ENCODE measurements at regions not wholly inside any gene's neighbourhood (a gene's known extent, or its start where the extent isn't known, plus 50 kb on each side); places are given as distances from the start of the nearest gene placed in this dataset.

GRCh38 chr13:99663185-99663825 lies 162.0 kb downstream of the TM9SF2 start:
- Histone ChIP-seq H3K9me3 (ENCODE audit: insufficient read depth, low read depth) (no peaks in the 10 kb centered on the region), H3K4me1 (replicated peaks; ENCODE audit: insufficient read depth) (no peaks in the 10 kb centered on the region), H3K4me3 (no peak overlapping the region), H3K4me2 (no peak overlapping the region), H3K36me3 (ENCODE audit: low read depth) (no peaks in the 10 kb centered on the region), H4K20me1 (ENCODE audit: insufficient read depth) (no peaks in the 10 kb centered on the region), H3K79me2 (ENCODE audit: low read depth) (no peaks in the 10 kb centered on the region), H3K27me3 (ENCODE audit: insufficient read depth, low read depth) (no peaks in the 10 kb centered on the region), H3K9me2 (ENCODE audit: insufficient read depth) (no peaks in the 10 kb centered on the region), H3K27ac (no peak overlapping the region), H2AFZ (no peak overlapping the region), H3F3A (ENCODE audit: insufficient read depth, low read depth) (no peaks in the 10 kb centered on the region)
- CTCF ChIA-PET: no interaction called here
- intact Hi-C loops (cut with micrococcal nuclease; ENCODE audit: unreplicated experiment): no loop called here
- BruUV-seq (replicated peaks): no TSS peak
- POLR2A ChIA-PET (ENCODE audit: unreplicated experiment): no interaction called here
- TF ChIP-seq EZH2 (IDR thresholded peaks at IDR 0.05; ENCODE audit: low read depth): no peak
- TF ChIP-seq CTCF (conservative IDR thresholded peaks at IDR 0.05): no peak
- DNase-seq: peak in 1 of 2 experiments; percentile 19

DNA sequence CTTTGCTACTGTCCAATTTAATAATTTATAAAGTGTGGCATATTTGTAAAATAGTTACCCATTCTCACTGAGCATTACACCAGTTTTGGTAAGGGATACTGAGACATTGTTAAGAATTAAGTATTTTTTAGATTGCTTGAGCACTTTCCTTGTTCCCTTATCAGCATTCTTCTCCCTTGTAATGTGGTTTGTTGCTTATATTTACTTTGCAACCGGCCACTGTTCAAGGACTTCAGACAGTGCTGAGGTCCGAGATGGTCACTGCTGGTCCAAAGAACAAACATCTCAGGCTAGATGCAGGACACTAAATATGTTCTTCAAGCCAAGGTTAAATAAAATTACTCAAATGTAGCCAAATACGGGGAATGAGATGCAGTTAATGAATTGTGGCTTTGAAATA lies 161.4 kb downstream of the TM9SF2 start:
- no peak overlapping the region for H3K27ac ChIP-seq
- intact Hi-C loops (cut with micrococcal nuclease; ENCODE audit: unreplicated experiment): no loop called here
- H3F3A ChIP-seq (ENCODE audit: insufficient read depth, low read depth): no peaks in the 10 kb centered on the region
- ChIA-PET CTCF (no interaction called here), POLR2A (ENCODE audit: unreplicated experiment) (no interaction called here)
- no peak overlapping the region for H3K4me3 ChIP-seq
- DNase-seq: peak in 1 of 2 experiments; percentile 12
- H3K4me1 ChIP-seq (replicated peaks; ENCODE audit: insufficient read depth): no peaks in the 10 kb centered on the region
- no peak overlapping the region for H2AFZ ChIP-seq
- no peaks in the 10 kb centered on the region for H4K20me1 ChIP-seq (ENCODE audit: insufficient read depth)
- TF ChIP-seq CTCF (conservative IDR thresholded peaks at IDR 0.05) (no peak), EZH2 (IDR thresholded peaks at IDR 0.05; ENCODE audit: low read depth) (no peak)
- H3K27me3 ChIP-seq (ENCODE audit: insufficient read depth, low read depth): no peaks in the 10 kb centered on the region
- H3K9me2 ChIP-seq (ENCODE audit: insufficient read depth): no peaks in the 10 kb centered on the region
- BruUV-seq (replicated peaks): no TSS peak
- no peaks in the 10 kb centered on the region for H3K79me2 ChIP-seq (ENCODE audit: low read depth)
- no peaks in the 10 kb centered on the region for H3K36me3 ChIP-seq (ENCODE audit: low read depth)
- H3K4me2 ChIP-seq: no peak overlapping the region
- no peaks in the 10 kb centered on the region for H3K9me3 ChIP-seq (ENCODE audit: insufficient read depth, low read depth)

- H4K20me1 ChIP-seq (ENCODE audit: insufficient read depth): no peaks in the 10 kb centered on the region
- H3K27me3 ChIP-seq (ENCODE audit: insufficient read depth, low read depth): no peaks in the 10 kb centered on the region
- no TSS peak for BruUV-seq (replicated peaks)
- H3K36me3 ChIP-seq (ENCODE audit: low read depth): no peaks in the 10 kb centered on the region
- CTCF ChIA-PET: no interaction called here
- H3K4me3 ChIP-seq: no peak overlapping the region
- DNase-seq: peak in 1 of 2 experiments; percentile 29
- POLR2A ChIA-PET (ENCODE audit: unreplicated experiment): no interaction called here
- TF ChIP-seq CTCF (conservative IDR thresholded peaks at IDR 0.05) (no peak), EZH2 (IDR thresholded peaks at IDR 0.05; ENCODE audit: low read depth) (no peak)
- no peaks in the 10 kb centered on the region for H3K9me2 ChIP-seq (ENCODE audit: insufficient read depth)
- no peak overlapping the region for H3K4me2 ChIP-seq
- no peaks in the 10 kb centered on the region for H3K4me1 ChIP-seq (replicated peaks; ENCODE audit: insufficient read depth)
- H3K27ac ChIP-seq: no peak overlapping the region
- no peaks in the 10 kb centered on the region for H3K9me3 ChIP-seq (ENCODE audit: insufficient read depth, low read depth)
- no peak overlapping the region for H2AFZ ChIP-seq
- no peaks in the 10 kb centered on the region for H3K79me2 ChIP-seq (ENCODE audit: low read depth)
- no peaks in the 10 kb centered on the region for H3F3A ChIP-seq (ENCODE audit: insufficient read depth, low read depth)
- intact Hi-C loops (cut with micrococcal nuclease; ENCODE audit: unreplicated experiment): no loop called here
Measured at GRCh38 chr13:99661791-99662190, 160.5 kb downstream of the TM9SF2 start.
